T-helper 1 cell treated with Interleukin-12 subunit alpha and Interleukin-12 subunit beta and Interleukin-4 antibody, amounts not matched to agents 30 ng/mL and 1 ng/mL, for 36 hours (primary cell): ENCODE measurements at regions not wholly inside any gene's neighbourhood (a gene's known extent, or its start where the extent isn't known, plus 50 kb on each side); places are given as distances from the start of the nearest gene placed in this dataset.
"Not testable (repeated sequence)": the region's sequence is repeated elsewhere in the genome, so short reads cannot be mapped to it uniquely, and the experiment has no call there.

Experiments used
- intact Hi-C: fragments of 100-400 bp; cut with micrococcal nuclease; formaldehyde crosslinking; loops from one replicate; pipeline ENCODE4 v1.15.1; 2024

GRCh38 chr2:195119231-195119630 is 537.8 kb upstream of the SLC39A10 start:
- intact Hi-C loops = no loop called here

- intact Hi-C loops = no loop called here
Observed at GRCh38 chr2:195118276-195118675, 538.8 kb upstream of the SLC39A10 start.

GRCh38 chr2:195117011-195117410 is 540.0 kb upstream of the SLC39A10 start:
- intact Hi-C loops = no loop called here

GRCh38 chr2:195115738-195116137 is 541.3 kb upstream of the SLC39A10 start:
- intact Hi-C loops = no loop called here

GRCh38 chr2:195108182-195108581 is 548.8 kb upstream of the SLC39A10 start:
- intact Hi-C loops = no loop called here

- intact Hi-C loops = no loop called here
Observed at GRCh38 chr2:195106681-195107380, 550.2 kb upstream of the SLC39A10 start.

- intact Hi-C loops = no loop called here
Observed at GRCh38 chr2:195105581-195105980, 551.4 kb upstream of the SLC39A10 start.

- intact Hi-C loops = no loop called here
Observed at GRCh38 chr2:195094330-195094729, 562.7 kb upstream of the SLC39A10 start.

GRCh38 chr2:195092341-195092740 is 564.7 kb upstream of the SLC39A10 start:
- intact Hi-C loops = no loop called here

GRCh38 chr2:195072806-195073205 is 584.2 kb upstream of the SLC39A10 start:
- intact Hi-C loops = not testable (repeated sequence)

GRCh38 chr2:195057001-195057400 is 600.0 kb upstream of the SLC39A10 start:
- intact Hi-C loops = no loop called here

- intact Hi-C loops = no loop called here
Observed at GRCh38 chr2:195055996-195056395, 601.0 kb upstream of the SLC39A10 start.

- intact Hi-C loops = no loop called here
Observed at GRCh38 chr2:195051401-195051800, 605.6 kb upstream of the SLC39A10 start.

GRCh38 chr2:195049372-195050031 is 607.5 kb upstream of the SLC39A10 start:
- intact Hi-C loops = no loop called here

- intact Hi-C loops = no loop called here
Observed at GRCh38 chr2:195047955-195048354, 609.1 kb upstream of the SLC39A10 start.

GRCh38 chr2:195044801-195045200 is 612.2 kb upstream of the SLC39A10 start:
- intact Hi-C loops = no loop called here

- intact Hi-C loops = no loop called here
Observed at GRCh38 chr2:195038153-195038552, 618.9 kb upstream of the SLC39A10 start.

- intact Hi-C loops = no loop called here
Observed at GRCh38 chr2:195037045-195037444, 620.0 kb upstream of the SLC39A10 start.

GRCh38 chr2:195031411-195031810 is 625.6 kb upstream of the SLC39A10 start:
- intact Hi-C loops = no loop called here

GRCh38 chr2:195029804-195030654 is 627.0 kb upstream of the SLC39A10 start:
- intact Hi-C loops = no loop called here

GRCh38 chr2:195027947-195028346 is 629.1 kb upstream of the SLC39A10 start:
- intact Hi-C loops = no loop called here

GRCh38 chr2:195026261-195026660 is 630.8 kb upstream of the SLC39A10 start:
- intact Hi-C loops = no loop called here
